ENCODE measurements at regions not wholly inside any gene's neighbourhood (a gene's known extent, or its start where the extent isn't known, plus 50 kb on each side); places are given as distances from the start of the nearest gene placed in this dataset.

- H3K27ac ChIP-seq: no peak overlapping the region
- H3K9me3 ChIP-seq: no peaks in the 10 kb centered on the region
- 72 to 81% (median 79%) methylated on average over 4 of the region's 4 CpGs for WGBS, 4 donors
- no peak for TF ChIP-seq CTCF (IDR thresholded peaks at IDR 0.05)
- TF ChIP-seq POLR2A (IDR thresholded peaks at IDR 0.05): no peak
- DNase-seq (no peak), ATAC-seq (no peak)
- no peaks in the 10 kb centered on the region for H3K4me1 ChIP-seq
- H3K4me3 ChIP-seq: no peak overlapping the region
- no peaks in the 10 kb centered on the region for H3K27me3 ChIP-seq
- intact Hi-C loops (cut with DNase I): no loop called here
- no peaks in the 10 kb centered on the region for H3K36me3 ChIP-seq
Observed at GRCh38 chr5:82679660-82680059, 397.5 kb downstream of the TMEM167A start.

- H3K27ac ChIP-seq: no peak overlapping the region
- 85 to 92% (median 88%) methylated on average over 4 of the region's 4 CpGs for WGBS, 4 donors
- no peak overlapping the region for H3K4me3 ChIP-seq
- ATAC-seq (no peak), DNase-seq (no peak)
- H3K9me3 ChIP-seq: no peaks in the 10 kb centered on the region
- H3K4me1 ChIP-seq: no peaks in the 10 kb centered on the region
- intact Hi-C loops (cut with DNase I): no loop called here
- TF ChIP-seq POLR2A (IDR thresholded peaks at IDR 0.05) (no peak), CTCF (IDR thresholded peaks at IDR 0.05) (no peak)
- H3K36me3 ChIP-seq: no peaks in the 10 kb centered on the region
- H3K27me3 ChIP-seq: no peaks in the 10 kb centered on the region
Observed at GRCh38 chr5:82676661-82677060, 398.5 kb upstream of the RPS23 start.

GRCh38 chr5:82674671-82675070 lies 396.5 kb upstream of the RPS23 start:
- intact Hi-C loops (cut with DNase I): no loop called here
- Histone ChIP-seq H3K9me3 (no peaks in the 10 kb centered on the region), H3K27me3 (no peaks in the 10 kb centered on the region), H3K27ac (no peak overlapping the region), H3K36me3 (no peaks in the 10 kb centered on the region), H3K4me3 (no peak overlapping the region), H3K4me1 (peaks cover 0 to 4% (median 0%) of the 10 kb centered on the region in 12 donors)
- DNase-seq: no peak
- TF ChIP-seq POLR2A (IDR thresholded peaks at IDR 0.05) (no peak), CTCF (IDR thresholded peaks at IDR 0.05) (no peak)
- 85 to 100% (median 89%) methylated on average over 1 of the region's 1 CpG for WGBS, 4 donors
- ATAC-seq: no peak

GRCh38 chr5:82673057-82673809 lies 395.1 kb upstream of the RPS23 start:
- Histone ChIP-seq H3K4me3 (no peak overlapping the region), H3K27me3 (no peaks in the 10 kb centered on the region), H3K36me3 (no peaks in the 10 kb centered on the region), H3K27ac (no peak overlapping the region), H3K9me3 (no peaks in the 10 kb centered on the region), H3K4me1 (peaks cover 0 to 4% (median 0%) of the 10 kb centered on the region in 12 donors)
- TF ChIP-seq POLR2A (IDR thresholded peaks at IDR 0.05) (no peak), CTCF (IDR thresholded peaks at IDR 0.05) (no peak)
- intact Hi-C loops (cut with DNase I): no loop called here
- ATAC-seq: no peak
- WGBS, 4 donors: 62 to 74% (median 66%) methylated on average over 6 of the region's 6 CpGs
- DNase-seq: no peak
